WTC11 (cell line): ENCODE measurements at regions not wholly inside any gene's neighbourhood (a gene's known extent, or its start where the extent isn't known, plus 50 kb on each side); places are given as distances from the start of the nearest gene placed in this dataset.

ENCODE experiments used
- ELF4 ChIP-seq: sonication (generic); formaldehyde crosslinking; IDR thresholded peaks from 2 replicates; pipeline ENCODE4 v1.8.1; 2022; ENCODE audit warnings: low read depth, mild to moderate bottlenecking, moderate library complexity, missing genetic modification reagents
- HMGA2 ChIP-seq: fragments of 250-450 bp; sonication (Bioruptor Pico); IDR thresholded peaks from 2 replicates; pipeline ENCODE4 v1.4.0; 2021; ENCODE audit warnings: mild to moderate bottlenecking, moderate library complexity
- JUN ChIP-seq: sonication (generic); formaldehyde crosslinking; IDR thresholded peaks from 2 replicates; pipeline ENCODE4 v1.8.0; 2023; ENCODE audit warnings: mild to moderate bottlenecking, missing genetic modification reagents
- KAT7 ChIP-seq: sonication (generic); formaldehyde crosslinking; IDR thresholded peaks from 2 replicates; pipeline ENCODE4 v1.8.1; 2023; ENCODE audit warnings: missing genetic modification reagents, mild to moderate bottlenecking, borderline replicate concordance
- NFE2L1 ChIP-seq: sonication (generic); formaldehyde crosslinking; IDR thresholded peaks from 2 replicates; pipeline ENCODE4 v1.8.1; 2023; ENCODE audit warnings: missing genetic modification reagents
- NR1H2 ChIP-seq: sonication (generic); formaldehyde crosslinking; IDR thresholded peaks from 2 replicates; pipeline ENCODE4 v1.9.0; 2021; ENCODE audit warnings: mild to moderate bottlenecking, moderate library complexity, missing genetic modification reagents
- TEAD4 ChIP-seq: sonication (generic); formaldehyde crosslinking; IDR thresholded peaks from 2 replicates; pipeline ENCODE4 v1.8.0; 2022; ENCODE audit warnings: mild to moderate bottlenecking, missing genetic modification reagents
- ZNF121 ChIP-seq: sonication (generic); formaldehyde crosslinking; IDR thresholded peaks from 2 replicates; pipeline ENCODE4 v1.8.0; 2023; ENCODE audit warnings: missing genetic modification reagents
- ZNF263 ChIP-seq: sonication (generic); formaldehyde crosslinking; IDR thresholded peaks from 2 replicates; pipeline ENCODE4 v1.8.1; 2022; ENCODE audit warnings: low read depth, mild to moderate bottlenecking, moderate library complexity, missing genetic modification reagents
- TF ChIP-seq, protein P1 (sequence below): sonication (generic); formaldehyde crosslinking; IDR thresholded peaks from 2 replicates; pipeline ENCODE4 v1.8.0; 2022; ENCODE audit warnings: mild to moderate bottlenecking, missing genetic modification reagents
- TF ChIP-seq, protein P2 (sequence below): fragments of 200-600 bp; IDR thresholded peaks from 2 replicates; pipeline ENCODE4 v1.8.0; 2022; ENCODE audit warnings: antibody characterized with exemption

- TF ChIP-seq TEAD4 (CRISPR knock-in tag), result no peak
- TF ChIP-seq ZNF263 (CRISPR knock-in tag), result no peak
- no peak for TF ChIP-seq NFE2L1
- no peak for TF ChIP-seq ZNF121 (CRISPR knock-in tag)
- TF ChIP-seq, protein P1, sequence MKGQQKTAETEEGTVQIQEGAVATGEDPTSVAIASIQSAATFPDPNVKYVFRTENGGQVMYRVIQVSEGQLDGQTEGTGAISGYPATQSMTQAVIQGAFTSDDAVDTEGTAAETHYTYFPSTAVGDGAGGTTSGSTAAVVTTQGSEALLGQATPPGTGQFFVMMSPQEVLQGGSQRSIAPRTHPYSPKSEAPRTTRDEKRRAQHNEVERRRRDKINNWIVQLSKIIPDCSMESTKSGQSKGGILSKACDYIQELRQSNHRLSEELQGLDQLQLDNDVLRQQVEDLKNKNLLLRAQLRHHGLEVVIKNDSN (CRISPR knock-in tag), result no peak
- TF ChIP-seq NR1H2 (CRISPR knock-in tag), result no peak
- TF ChIP-seq, protein P2, sequence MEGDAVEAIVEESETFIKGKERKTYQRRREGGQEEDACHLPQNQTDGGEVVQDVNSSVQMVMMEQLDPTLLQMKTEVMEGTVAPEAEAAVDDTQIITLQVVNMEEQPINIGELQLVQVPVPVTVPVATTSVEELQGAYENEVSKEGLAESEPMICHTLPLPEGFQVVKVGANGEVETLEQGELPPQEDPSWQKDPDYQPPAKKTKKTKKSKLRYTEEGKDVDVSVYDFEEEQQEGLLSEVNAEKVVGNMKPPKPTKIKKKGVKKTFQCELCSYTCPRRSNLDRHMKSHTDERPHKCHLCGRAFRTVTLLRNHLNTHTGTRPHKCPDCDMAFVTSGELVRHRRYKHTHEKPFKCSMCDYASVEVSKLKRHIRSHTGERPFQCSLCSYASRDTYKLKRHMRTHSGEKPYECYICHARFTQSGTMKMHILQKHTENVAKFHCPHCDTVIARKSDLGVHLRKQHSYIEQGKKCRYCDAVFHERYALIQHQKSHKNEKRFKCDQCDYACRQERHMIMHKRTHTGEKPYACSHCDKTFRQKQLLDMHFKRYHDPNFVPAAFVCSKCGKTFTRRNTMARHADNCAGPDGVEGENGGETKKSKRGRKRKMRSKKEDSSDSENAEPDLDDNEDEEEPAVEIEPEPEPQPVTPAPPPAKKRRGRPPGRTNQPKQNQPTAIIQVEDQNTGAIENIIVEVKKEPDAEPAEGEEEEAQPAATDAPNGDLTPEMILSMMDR, result no peak
- no peak for TF ChIP-seq ELF4
- TF ChIP-seq JUN (CRISPR knock-in tag), result no peak
- no peak for TF ChIP-seq HMGA2
- TF ChIP-seq KAT7 (CRISPR knock-in tag), result no peak
Measured at GRCh38 chr4:8675906-8676305, 83.3 kb downstream of the CPZ start.
